Lung (tissue), 11 donors: ENCODE measurements at regions not wholly inside any gene's neighbourhood (a gene's known extent, or its start where the extent isn't known, plus 50 kb on each side); places are given as distances from the start of the nearest gene placed in this dataset.

ENCODE experiments used
- ATAC-seq: fragments of 200-7000 bp; cut with Tn5 transposase; one replicate; pipeline ENCODE4 v1.9.1; 2020; ENCODE audit warnings: moderate number of reproducible peaks; ENCODE audit not compliant: insufficient read depth, low FRiP score
- DNase-seq, 3 donors: peaks; one replicate each; pipeline ENCODE4 v3.0.0-alpha.2; 2013 to 2017
- H3K27ac ChIP-seq, 2 donors: one replicate each; pipeline ENCODE4 v1.5.1; 2013; ENCODE audit warnings: mild to moderate bottlenecking in 2 of 2, moderate library complexity in 2 of 2, control low read depth in 1 of 2, inconsistent platforms in 1 of 2, low read depth in 1 of 2, low read length in 1 of 2
- H3K27me3 ChIP-seq, 3 donors: one replicate each; pipeline ENCODE4 v1.5.1; 2013; ENCODE audit warnings: low read length in 2 of 3; ENCODE audit not compliant: control insufficient read depth in 3 of 3, insufficient read depth in 3 of 3
- H3K36me3 ChIP-seq, 4 donors: one replicate each; pipeline ENCODE4 v1.5.1; 2013; ENCODE audit warnings: low read length in 4 of 4, mild to moderate bottlenecking in 1 of 4, moderate library complexity in 1 of 4; ENCODE audit not compliant: control insufficient read depth in 4 of 4, insufficient read depth in 4 of 4
- H3K4me1 ChIP-seq, 5 donors: one replicate each; pipeline ENCODE4 v1.5.1; 2013; ENCODE audit warnings: low read length in 5 of 5, mild to moderate bottlenecking in 2 of 5, moderate library complexity in 1 of 5; ENCODE audit not compliant: control insufficient read depth in 5 of 5, insufficient read depth in 5 of 5
- H3K4me3 ChIP-seq: one replicate; pipeline ENCODE4 v1.5.1; 2013; ENCODE audit warnings: mild to moderate bottlenecking, control low read depth, moderate library complexity
- H3K9ac ChIP-seq, 2 donors: one replicate each; pipeline ENCODE4 v1.5.1; 2013; ENCODE audit warnings: low read length in 2 of 2, control low read depth in 1 of 2; ENCODE audit not compliant: insufficient read depth in 1 of 2
- H3K9me3 ChIP-seq, 4 donors: one replicate each; pipeline ENCODE4 v1.5.1; 2013; ENCODE audit warnings: low read length in 3 of 4, mild to moderate bottlenecking in 1 of 4, moderate library complexity in 1 of 4; ENCODE audit not compliant: control insufficient read depth in 4 of 4, insufficient read depth in 3 of 4
- WGBS, 2 donors: extraction: QIAGEN DNeasy Blood & Tissue Kit; methylation state at CpG; one replicate each; pipeline ENCODE4 v1.1.7; 2013; 5-methylcytosine and 5-hydroxymethylcytosine counted together
- TF ChIP-seq, protein P1 (sequence below): IDR thresholded peaks from 2 replicates; pipeline ENCODE4 v1.5.1; 2012; ENCODE audit warnings: mild to moderate bottlenecking; ENCODE audit errors: control extremely low read depth, extremely low read depth
- donor health status: control.
- donor health status: control.
- donor health status: Bipolar disorder and iron deficiency.
- donor health status: healthy.
- donor health status: DM: yes; HTN: yes; CAD: no.

GRCh38 chr13:82817133-82817532, 1065.1 kb downstream of the SLITRK1 start:
- Histone ChIP-seq H3K27ac (no peak overlapping the region), H3K27me3 (no peaks in the 10 kb centered on the region), H3K4me3 (no peak overlapping the region), H3K4me1 (no peaks in the 10 kb centered on the region), H3K9ac (no peak overlapping the region), H3K9me3 (peaks cover 0 to 5% (median 3%) of the 10 kb centered on the region in 4 donors), H3K36me3 (no peaks in the 10 kb centered on the region)
- WGBS, 2 donors = 81 to 85% methylated on average over 3 of the region's 3 CpGs
- TF ChIP-seq, protein P1, sequence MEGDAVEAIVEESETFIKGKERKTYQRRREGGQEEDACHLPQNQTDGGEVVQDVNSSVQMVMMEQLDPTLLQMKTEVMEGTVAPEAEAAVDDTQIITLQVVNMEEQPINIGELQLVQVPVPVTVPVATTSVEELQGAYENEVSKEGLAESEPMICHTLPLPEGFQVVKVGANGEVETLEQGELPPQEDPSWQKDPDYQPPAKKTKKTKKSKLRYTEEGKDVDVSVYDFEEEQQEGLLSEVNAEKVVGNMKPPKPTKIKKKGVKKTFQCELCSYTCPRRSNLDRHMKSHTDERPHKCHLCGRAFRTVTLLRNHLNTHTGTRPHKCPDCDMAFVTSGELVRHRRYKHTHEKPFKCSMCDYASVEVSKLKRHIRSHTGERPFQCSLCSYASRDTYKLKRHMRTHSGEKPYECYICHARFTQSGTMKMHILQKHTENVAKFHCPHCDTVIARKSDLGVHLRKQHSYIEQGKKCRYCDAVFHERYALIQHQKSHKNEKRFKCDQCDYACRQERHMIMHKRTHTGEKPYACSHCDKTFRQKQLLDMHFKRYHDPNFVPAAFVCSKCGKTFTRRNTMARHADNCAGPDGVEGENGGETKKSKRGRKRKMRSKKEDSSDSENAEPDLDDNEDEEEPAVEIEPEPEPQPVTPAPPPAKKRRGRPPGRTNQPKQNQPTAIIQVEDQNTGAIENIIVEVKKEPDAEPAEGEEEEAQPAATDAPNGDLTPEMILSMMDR = no peak
- DNase-seq = no peak
- ATAC-seq = no peak

DNA sequence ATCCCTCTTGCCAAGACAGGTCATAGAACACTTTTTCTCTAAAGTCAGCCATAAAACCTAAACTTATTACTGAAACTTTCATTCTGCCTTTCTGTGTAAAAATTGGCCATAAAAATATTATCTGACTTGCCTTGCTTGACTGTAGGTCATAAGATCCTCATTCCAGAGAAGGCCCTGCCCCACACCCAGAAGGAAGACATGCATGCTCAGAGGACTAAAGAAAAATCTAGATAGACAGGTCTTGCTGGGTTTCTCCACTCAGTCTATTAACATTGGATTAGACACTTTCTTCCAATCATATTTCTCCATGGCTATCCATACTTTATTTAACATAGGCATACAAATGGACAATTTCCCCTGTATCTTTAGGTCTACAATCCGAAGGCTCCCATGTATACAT, 1066.5 kb downstream of the SLITRK1 start:
- no peaks in the 10 kb centered on the region for H3K27me3 ChIP-seq
- WGBS, 2 donors = 68 to 71% methylated on average over 1 of the region's 1 CpG
- ATAC-seq = no peak

DNA sequence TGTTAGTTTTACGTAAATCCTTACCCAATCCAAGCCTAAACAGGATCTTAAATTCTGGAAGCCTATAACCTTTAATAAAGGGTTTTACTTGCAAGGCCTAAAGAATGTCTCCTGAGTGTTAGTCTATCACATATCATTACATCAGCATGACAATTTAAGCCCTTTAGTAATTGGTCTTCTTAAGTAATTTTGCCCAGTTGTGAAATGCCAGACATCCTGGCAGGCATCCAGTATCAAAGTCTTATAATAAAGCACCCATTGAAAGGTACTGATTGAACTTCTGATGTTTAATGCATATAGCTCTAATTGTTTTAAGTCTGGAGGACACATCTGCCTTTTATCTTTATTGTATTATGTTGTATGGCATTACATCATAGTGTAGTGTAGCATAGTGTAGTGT, 1078.9 kb downstream of the SLITRK1 start:
- TF ChIP-seq, protein P1 = no peak
- Histone ChIP-seq H3K4me3 (no peak overlapping the region), H3K27me3 (no peaks in the 10 kb centered on the region), H3K9ac (no peak overlapping the region), H3K36me3 (no peaks in the 10 kb centered on the region), H3K27ac (no peak overlapping the region), H3K4me1 (no peaks in the 10 kb centered on the region), H3K9me3 (peaks cover 0 to 3% (median 0%) of the 10 kb centered on the region in 4 donors)
- no peak for ATAC-seq
- no peak for DNase-seq
- WGBS, 2 donors = 95 to 99% methylated on average over 1 of the region's 1 CpG

More for the DNA sequence above, 1066.5 kb downstream of the SLITRK1 start:
- no peak overlapping the region for H3K9ac ChIP-seq
- H3K9me3 ChIP-seq = peaks cover 0 to 5% (median 3%) of the 10 kb centered on the region in 4 donors
- H3K4me3 ChIP-seq = no peak overlapping the region
- DNase-seq = no peak
- no peak overlapping the region for H3K27ac ChIP-seq
- TF ChIP-seq, protein P1 = no peak
- no peaks in the 10 kb centered on the region for H3K36me3 ChIP-seq
- no peaks in the 10 kb centered on the region for H3K4me1 ChIP-seq

- Histone ChIP-seq H3K9ac (no peak overlapping the region), H3K4me3 (no peak overlapping the region), H3K27ac (no peak overlapping the region), H3K27me3 (no peaks in the 10 kb centered on the region), H3K36me3 (no peaks in the 10 kb centered on the region), H3K9me3 (peaks cover 0 to 3% (median 0%) of the 10 kb centered on the region in 4 donors), H3K4me1 (no peaks in the 10 kb centered on the region)
- 65 to 75% methylated on average over 3 of the region's 3 CpGs for WGBS, 2 donors
- TF ChIP-seq, protein P1 = no peak
- ATAC-seq (no peak), DNase-seq (no peak)
These were observed 1079.7 kb downstream of the SLITRK1 start for GRCh38 chr13:82802528-82802927.
